Activated CD8-positive, alpha-beta T cell treated with anti-CD3 and anti-CD28 coated beads for 36 hours (primary cell): ENCODE measurements at regions not wholly inside any gene's neighbourhood (a gene's known extent, or its start where the extent isn't known, plus 50 kb on each side); places are given as distances from the start of the nearest gene placed in this dataset.
"Not testable (repeated sequence)": the region's sequence is repeated elsewhere in the genome, so short reads cannot be mapped to it uniquely, and the experiment has no call there.

Experiments used
- ATAC-seq: fragments of 200-7000 bp; cut with Tn5 transposase; one replicate; pipeline ENCODE4 v1.10.0; 2021; ENCODE audit warnings: mild to moderate bottlenecking, moderate library complexity
- CTCF ChIA-PET: fragments of 350-600 bp; sonication (Branson Sonifier 250); formaldehyde crosslinking; loops from one replicate; lab custom pipeline; 2021; ENCODE audit warnings: antibody characterized with exemption; lab: Charles Lee
- POLR2A ChIA-PET: fragments of 350-600 bp; sonication (Branson Sonifier 250); formaldehyde crosslinking; loops from one replicate; lab custom pipeline; 2021; ENCODE audit warnings: antibody characterized with exemption; lab: Charles Lee
- DNase-seq: peaks from one replicate; pipeline ENCODE4 v3.0.0-alpha.2; 2020
- H3K27ac Mint-ChIP-seq: one replicate; pipeline ENCODE4 v1.8.0; 2021; ENCODE audit warnings: mild to moderate bottlenecking, mixed read lengths
- H3K27me3 Mint-ChIP-seq: one replicate; pipeline ENCODE4 v1.8.0; 2021; ENCODE audit warnings: mixed read lengths
- H3K36me3 Mint-ChIP-seq: one replicate; pipeline ENCODE4 v1.8.0; 2021; ENCODE audit warnings: low read depth, mixed read lengths
- H3K4me1 Mint-ChIP-seq: one replicate; pipeline ENCODE4 v1.8.0; 2021; ENCODE audit warnings: low read depth, mixed read lengths
- H3K4me3 Mint-ChIP-seq: one replicate; pipeline ENCODE4 v1.8.0; 2021; ENCODE audit warnings: mild to moderate bottlenecking, moderate library complexity, mixed read lengths
- H3K9me3 Mint-ChIP-seq: one replicate; pipeline ENCODE4 v1.8.0; 2021; ENCODE audit warnings: mixed read lengths
- CTCF ChIP-seq: fragments of 200-600 bp; IDR thresholded peaks from one replicate; pipeline ENCODE4 v1.8.0; 2022; ENCODE audit warnings: antibody characterized with exemption, mild to moderate bottlenecking
- intact Hi-C: fragments of 100-400 bp; cut with micrococcal nuclease; formaldehyde crosslinking; loops from one replicate; pipeline ENCODE4 v1.10.0; 2022

- CTCF ChIA-PET: no interaction called here
- DNase-seq (no peak), ATAC-seq (no peak)
- Mint-ChIP-seq H3K4me1 (no peaks in the 10 kb centered on the region), H3K4me3 (no peak overlapping the region), H3K36me3 (no peaks in the 10 kb centered on the region), H3K27ac (no peak overlapping the region), H3K27me3 (no peaks in the 10 kb centered on the region), H3K9me3 (peaks cover under 1% of the 10 kb centered on the region)
- intact Hi-C loops: no loop called here
- POLR2A ChIA-PET: no interaction called here
- no peak for TF ChIP-seq CTCF
These were observed 317.1 kb downstream of the ZIC4 start for GRCh38 chr3:147089286-147089685.

GRCh38 chr3:147059500-147059899 lies 346.8 kb downstream of the ZIC4 start:
- peaks cover 18% of the 10 kb centered on the region for H3K9me3 Mint-ChIP-seq
- H3K27me3 Mint-ChIP-seq, DNase-seq, H3K4me1 Mint-ChIP-seq, CTCF ChIA-PET, H3K27ac Mint-ChIP-seq, H3K4me3 Mint-ChIP-seq, intact Hi-C loops, H3K36me3 Mint-ChIP-seq, POLR2A ChIA-PET, ATAC-seq: not testable (repeated sequence)

- POLR2A ChIA-PET: no interaction called here
- intact Hi-C loops: no loop called here
- H3K27ac Mint-ChIP-seq: no peak overlapping the region
These were observed 356.5 kb downstream of the ZIC4 start for GRCh38 chr3:147049821-147050220.

GRCh38 chr3:147049305-147049704 lies 357.0 kb downstream of the ZIC4 start:
- peaks cover 15% of the 10 kb centered on the region for H3K9me3 Mint-ChIP-seq
- no peak overlapping the region for H3K4me3 Mint-ChIP-seq
- ChIA-PET POLR2A (no interaction called here), CTCF (no interaction called here)
- DNase-seq (no peak), ATAC-seq (no peak)
- H3K27ac Mint-ChIP-seq: no peak overlapping the region
- no peak for TF ChIP-seq CTCF
- no peaks in the 10 kb centered on the region for H3K4me1 Mint-ChIP-seq
- H3K27me3 Mint-ChIP-seq: no peaks in the 10 kb centered on the region
- no peaks in the 10 kb centered on the region for H3K36me3 Mint-ChIP-seq
- intact Hi-C loops: no loop called here

More at GRCh38 chr3:147049821-147050220, 356.5 kb downstream of the ZIC4 start:
- Mint-ChIP-seq H3K36me3 (no peaks in the 10 kb centered on the region), H3K4me3 (no peak overlapping the region), H3K9me3 (peaks cover 15% of the 10 kb centered on the region), H3K27me3 (no peaks in the 10 kb centered on the region), H3K4me1 (no peaks in the 10 kb centered on the region)
- CTCF ChIA-PET: no interaction called here
- ATAC-seq (no peak), DNase-seq (no peak)
- no peak for TF ChIP-seq CTCF

GRCh38 chr3:147046916-147047315 lies 359.4 kb downstream of the ZIC4 start:
- H3K27me3 Mint-ChIP-seq: no peaks in the 10 kb centered on the region
- H3K27ac Mint-ChIP-seq: no peak overlapping the region
- H3K9me3 Mint-ChIP-seq: peaks cover 9% of the 10 kb centered on the region
- no peak for TF ChIP-seq CTCF
- no peak overlapping the region for H3K4me3 Mint-ChIP-seq
- no peaks in the 10 kb centered on the region for H3K4me1 Mint-ChIP-seq
- no peak for DNase-seq
- POLR2A ChIA-PET: no interaction called here
- intact Hi-C loops: no loop called here
- H3K36me3 Mint-ChIP-seq: no peaks in the 10 kb centered on the region
- CTCF ChIA-PET: no interaction called here
- ATAC-seq: no peak

GRCh38 chr3:147038481-147038880 lies 367.9 kb downstream of the ZIC4 start:
- no peak for TF ChIP-seq CTCF
- ATAC-seq (no peak), DNase-seq (no peak)
- Mint-ChIP-seq H3K9me3 (peaks cover 4% of the 10 kb centered on the region), H3K27me3 (no peaks in the 10 kb centered on the region), H3K4me3 (no peak overlapping the region), H3K4me1 (no peaks in the 10 kb centered on the region), H3K36me3 (no peaks in the 10 kb centered on the region), H3K27ac (no peak overlapping the region)
- POLR2A ChIA-PET: no interaction called here
- CTCF ChIA-PET: no interaction called here
- intact Hi-C loops: no loop called here
